LNCAP (cell line): ENCODE measurements at regions not wholly inside any gene's neighbourhood (a gene's known extent, or its start where the extent isn't known, plus 50 kb on each side); places are given as distances from the start of the nearest gene placed in this dataset.

ENCODE experiments used
- CTCF ChIP-seq: fragments of 450-650 bp; IDR thresholded peaks from 2 replicates; pipeline ENCODE4 v1.5.1; 2017; ENCODE audit warnings: mild to moderate bottlenecking

GRCh38 chr14:71432334-71433110, 499.7 kb upstream of the RGS6 start:
- TF ChIP-seq CTCF: no peak

GRCh38 chr14:71433303-71433702, 498.9 kb upstream of the RGS6 start:
- TF ChIP-seq CTCF: no peak

- TF ChIP-seq CTCF: no peak
Measured at GRCh38 chr14:71437870-71438269, 494.4 kb upstream of the RGS6 start.

- no peak for TF ChIP-seq CTCF
Measured at GRCh38 chr14:71438684-71439083, 493.5 kb upstream of the RGS6 start.

- TF ChIP-seq CTCF: no peak
Measured at GRCh38 chr14:71441126-71441525, 491.1 kb upstream of the RGS6 start.

GRCh38 chr14:71444030-71444822, 488.0 kb upstream of the RGS6 start:
- TF ChIP-seq CTCF: no peak

GRCh38 chr14:71448431-71449315, 483.6 kb upstream of the RGS6 start:
- TF ChIP-seq CTCF: no peak
